KG1 (cell line): ENCODE measurements at regions not wholly inside any gene's neighbourhood (a gene's known extent, or its start where the extent isn't known, plus 50 kb on each side); places are given as distances from the start of the nearest gene placed in this dataset.
"Not testable (repeated sequence)": the region's sequence is repeated elsewhere in the genome, so short reads cannot be mapped to it uniquely, and the experiment has no call there.

Experiments used
- DNase-seq: peaks from one replicate; lab custom pipeline; 2025; lab: John Stamatoyannopoulos, UW

- no peak for DNase-seq
Observed at GRCh38 chr1:213783893-213784292, 203.9 kb upstream of the PROX1 start.

GRCh38 chr1:213786683-213787082, 201.1 kb upstream of the PROX1 start:
- no peak for DNase-seq

GRCh38 chr1:213790565-213790964, 197.2 kb upstream of the PROX1 start:
- no peak for DNase-seq

GRCh38 chr1:213793482-213794067, 194.2 kb upstream of the PROX1 start:
- DNase-seq, result no peak

DNA sequence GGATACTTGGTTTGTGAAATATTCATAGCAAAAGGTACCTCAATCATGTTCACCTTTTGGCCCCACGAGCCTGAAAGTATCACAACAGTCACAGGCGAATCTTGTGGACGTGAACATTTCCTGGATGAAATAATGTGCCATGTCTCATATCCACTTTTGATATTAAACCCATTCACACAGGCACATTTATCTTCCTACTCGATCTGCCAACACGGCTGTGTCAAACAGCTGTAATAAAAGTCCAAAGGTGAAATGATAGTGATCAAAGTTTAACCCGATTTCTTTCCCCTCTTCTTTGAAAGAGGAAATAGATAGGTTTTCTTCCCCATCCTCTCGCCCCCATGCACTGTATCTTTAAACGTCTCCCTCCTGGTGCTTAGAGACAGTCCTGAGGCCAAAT, 191.2 kb upstream of the PROX1 start:
- DNase-seq, result no peak

- DNase-seq, result not testable (repeated sequence)
Observed at GRCh38 chr1:213808288-213808687, 179.5 kb upstream of the PROX1 start.

DNA sequence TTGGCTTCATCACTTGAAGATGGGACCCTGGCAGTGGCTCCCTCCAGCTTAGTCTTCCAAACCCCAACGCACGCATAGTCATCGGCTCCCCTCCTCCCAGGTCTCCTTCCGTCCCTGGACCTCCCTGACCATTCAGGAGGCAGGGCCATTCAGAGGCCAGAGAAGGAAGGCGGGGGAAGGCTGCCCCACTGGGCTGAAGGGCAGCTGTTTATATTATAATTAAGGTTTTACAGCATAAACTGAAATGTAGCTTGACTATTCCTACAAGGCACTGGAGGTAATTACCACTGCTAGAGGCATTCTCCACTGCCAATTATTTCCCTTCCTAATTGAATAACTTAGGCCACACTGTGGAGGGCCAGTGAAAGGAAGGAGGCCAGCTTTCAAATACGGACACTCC, 170.6 kb upstream of the PROX1 start:
- DNase-seq, result no peak

DNA sequence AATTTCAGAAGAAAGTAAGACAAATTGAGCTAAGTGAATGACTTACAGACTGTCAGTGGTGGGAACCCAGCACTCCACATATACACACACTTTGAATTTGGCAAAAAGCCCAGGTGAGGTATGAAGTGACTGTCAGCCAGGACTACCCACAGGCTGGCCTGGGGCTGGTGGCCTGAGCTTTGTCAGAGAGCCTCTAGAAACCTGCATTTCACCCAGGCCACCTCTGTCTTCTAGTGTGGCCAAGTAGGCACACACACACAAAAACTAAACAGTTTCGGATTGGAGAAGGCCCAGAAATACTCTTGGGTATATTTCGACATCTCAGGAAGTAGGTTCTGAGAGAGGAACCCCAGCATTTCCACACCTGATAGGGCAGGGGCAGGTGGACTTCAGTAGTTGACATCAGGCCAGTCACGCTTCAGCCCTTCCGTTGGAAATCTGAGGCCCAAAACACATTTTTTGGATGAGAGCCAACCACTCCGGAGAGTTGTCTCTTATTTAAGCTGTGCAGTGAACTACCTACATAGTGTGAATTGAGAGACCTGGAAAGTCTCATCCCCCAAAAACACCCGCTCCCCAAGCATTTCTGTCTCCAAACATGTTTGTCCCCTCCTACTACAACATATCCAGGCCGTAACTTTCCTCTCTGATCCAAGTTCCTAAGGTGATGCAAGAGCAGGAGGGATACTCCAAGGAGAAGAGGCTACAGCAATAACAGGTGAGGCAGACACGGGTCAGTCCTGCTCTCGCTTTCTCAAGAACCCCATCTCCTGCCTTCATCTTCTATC, 167.2 kb upstream of the PROX1 start:
- no peak for DNase-seq

GRCh38 chr1:213821175-213821942, 166.4 kb upstream of the PROX1 start:
- DNase-seq, result no peak

GRCh38 chr1:213821943-213822334, 165.8 kb upstream of the PROX1 start:
- DNase-seq, result no peak

DNA sequence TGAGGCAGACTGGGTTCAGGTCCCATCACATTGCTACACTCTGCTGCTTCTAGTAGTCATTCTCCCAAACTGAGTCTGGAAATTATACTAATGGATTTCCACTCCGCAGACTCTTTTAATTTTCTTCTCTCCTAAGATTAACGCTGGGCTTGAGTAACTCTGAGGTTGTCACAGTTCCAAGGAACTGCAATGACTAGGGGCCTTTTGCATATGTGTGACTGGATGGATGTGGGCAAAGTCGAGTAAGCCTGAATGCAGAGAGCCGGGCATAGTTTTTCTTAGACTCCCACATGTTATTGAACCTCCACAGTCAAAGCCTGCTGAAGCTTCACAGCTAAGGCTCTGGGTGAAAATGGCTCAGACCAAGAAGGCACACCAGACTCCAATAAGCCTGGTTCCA, 160.9 kb upstream of the PROX1 start:
- no peak for DNase-seq

GRCh38 chr1:213828867-213829266, 158.9 kb upstream of the PROX1 start:
- DNase-seq, result no peak

- DNase-seq, result no peak
Observed at GRCh38 chr1:213829780-213830179, 158.0 kb upstream of the PROX1 start.

DNA sequence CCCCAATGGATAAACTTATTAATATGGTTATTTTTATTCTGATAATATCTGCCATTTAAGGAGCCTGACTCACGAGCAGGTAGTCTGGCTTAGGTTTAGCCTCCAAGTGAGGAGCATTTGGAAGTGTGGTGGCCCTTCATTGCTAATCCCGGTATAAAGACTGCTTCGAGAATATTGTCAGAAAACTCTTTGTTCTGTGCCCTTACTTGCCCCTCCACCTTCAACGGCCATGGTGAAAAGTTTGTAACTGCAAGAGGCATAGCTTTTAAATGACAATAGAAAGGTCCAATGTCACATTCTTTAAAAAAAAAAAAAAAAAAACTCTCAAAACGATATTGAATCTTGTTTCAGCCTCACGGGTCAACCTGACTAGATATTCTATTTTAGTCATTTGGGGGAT, 157.4 kb upstream of the PROX1 start:
- DNase-seq, result no peak

DNA sequence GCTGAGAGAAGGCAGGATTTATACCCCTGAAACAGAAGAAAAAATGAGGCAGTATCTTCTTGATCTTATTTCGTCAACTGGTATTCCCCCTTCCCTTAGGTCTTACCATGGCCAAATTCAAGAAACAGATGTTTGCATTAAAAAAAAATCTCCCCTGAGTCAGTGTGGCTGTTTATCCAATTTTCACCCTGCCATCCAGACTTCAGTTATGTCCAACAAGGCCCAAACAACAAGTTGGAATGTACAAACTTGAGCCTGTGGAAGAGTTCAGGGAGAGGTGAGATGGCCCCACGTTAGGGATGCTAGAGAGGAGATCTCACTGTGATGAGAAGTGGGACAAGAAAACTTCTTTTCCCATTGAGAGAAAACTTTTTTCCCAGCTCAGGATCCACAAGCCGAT, 147.2 kb upstream of the PROX1 start:
- DNase-seq, result no peak

- DNase-seq, result no peak
Observed at GRCh38 chr1:213844632-213845031, 143.1 kb upstream of the PROX1 start.

- DNase-seq, result no peak
Observed at GRCh38 chr1:213852107-213852506, 135.7 kb upstream of the PROX1 start.

GRCh38 chr1:213858581-213858980, 129.2 kb upstream of the PROX1 start:
- DNase-seq, result no peak

DNA sequence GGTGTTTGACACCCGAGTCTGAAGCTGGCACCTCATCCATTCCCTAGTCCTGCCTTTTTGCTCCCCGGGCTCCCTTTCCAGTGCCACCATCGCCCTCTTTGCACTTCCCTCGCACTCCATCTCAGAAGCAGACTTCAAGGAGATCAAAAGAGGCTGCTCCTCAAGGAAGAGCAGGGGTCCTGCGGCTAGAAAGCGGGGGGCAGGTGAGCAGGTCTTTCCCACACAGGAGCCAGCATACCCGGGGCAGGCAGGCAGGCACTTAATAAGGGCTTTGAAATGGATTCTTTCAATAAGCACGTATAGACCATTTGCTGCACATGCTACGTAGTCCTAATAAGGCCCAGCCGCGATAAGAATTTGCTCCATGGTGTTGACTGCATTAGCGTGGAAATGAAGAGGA, 125.9 kb upstream of the PROX1 start:
- DNase-seq, result no peak

DNA sequence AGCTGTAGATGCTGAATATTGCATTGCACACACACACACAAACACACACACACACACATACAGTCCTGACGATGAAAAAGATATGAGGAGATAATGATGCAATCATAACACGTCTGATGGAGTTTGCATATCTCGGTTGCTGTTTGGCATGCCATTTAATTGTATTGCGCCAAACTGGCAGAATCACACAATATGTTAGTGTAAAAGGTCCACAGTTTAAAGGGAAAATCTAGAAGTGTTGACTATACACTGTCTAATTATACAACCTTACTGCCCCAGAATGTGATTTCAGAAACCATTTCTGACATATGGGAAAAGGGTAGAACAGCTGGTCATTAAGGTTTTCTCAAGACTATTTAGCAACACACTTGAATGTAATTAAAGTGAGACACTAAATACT, 123.7 kb upstream of the PROX1 start:
- no peak for DNase-seq

- DNase-seq, result no peak
Observed at GRCh38 chr1:213868482-213868881, 119.3 kb upstream of the PROX1 start.

- DNase-seq, result no peak
Observed at GRCh38 chr1:213871179-213871578, 116.6 kb upstream of the PROX1 start.

- DNase-seq, result no peak
Observed at GRCh38 chr1:213874789-213875188, 113.0 kb upstream of the PROX1 start.
